ENCODE measurements at regions not wholly inside any gene's neighbourhood (a gene's known extent, or its start where the extent isn't known, plus 50 kb on each side); places are given as distances from the start of the nearest gene placed in this dataset.

DNA sequence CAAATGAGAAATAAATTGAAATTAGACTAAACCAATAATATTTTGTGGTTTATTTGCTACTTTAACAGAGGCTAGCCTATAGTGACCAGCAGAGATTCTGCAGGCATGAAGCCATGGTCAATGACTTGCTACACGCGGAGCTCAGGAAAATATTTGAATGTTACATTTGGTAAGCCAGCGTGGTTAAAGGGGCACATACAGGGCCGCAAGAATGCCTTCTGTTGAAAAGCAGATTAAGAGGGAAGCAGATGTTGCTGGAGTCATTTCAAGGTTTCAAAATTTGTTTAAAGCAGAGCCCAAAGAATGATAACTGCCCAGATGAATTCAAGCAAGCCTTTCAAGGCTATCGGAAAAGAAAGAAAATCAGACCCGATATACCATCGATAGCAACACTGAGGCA is 294.3 kb upstream of the MAN1A1 start:
- TF ChIP-seq ETV6 (IDR thresholded peaks at IDR 0.05; ENCODE audit: borderline replicate concordance in 1 of 2, low read depth in 2 of 2, low read length in 1 of 2) (no peak), ETV6 (CRISPR knock-in tag; IDR thresholded peaks at IDR 0.05; ENCODE audit: borderline replicate concordance) (no peak), ATF7 (IDR thresholded peaks at IDR 0.05) (no peak), CTCF (IDR thresholded peaks at IDR 0.05 in 2 of 3, conservative IDR thresholded peaks at IDR 0.05 in 1 of 3; ENCODE audit: insufficient read depth in 2 of 3, low read depth in 1 of 3, low read length in 3 of 3) (no peak)
